Stimulated activated CD4-positive, alpha-beta T cell treated with anti-CD3 and anti-CD28 coated beads, TNF-alpha, amount 100 ng/mL, for 48 hours (primary cell): ENCODE measurements at regions not wholly inside any gene's neighbourhood (a gene's known extent, or its start where the extent isn't known, plus 50 kb on each side); places are given as distances from the start of the nearest gene placed in this dataset.

Experiments
- DNase-seq, 3 donors: peaks; one replicate each; pipeline ENCODE4 v3.0.0-alpha.2; 2020; ENCODE audit warnings: low read depth in 3 of 3

DNA sequence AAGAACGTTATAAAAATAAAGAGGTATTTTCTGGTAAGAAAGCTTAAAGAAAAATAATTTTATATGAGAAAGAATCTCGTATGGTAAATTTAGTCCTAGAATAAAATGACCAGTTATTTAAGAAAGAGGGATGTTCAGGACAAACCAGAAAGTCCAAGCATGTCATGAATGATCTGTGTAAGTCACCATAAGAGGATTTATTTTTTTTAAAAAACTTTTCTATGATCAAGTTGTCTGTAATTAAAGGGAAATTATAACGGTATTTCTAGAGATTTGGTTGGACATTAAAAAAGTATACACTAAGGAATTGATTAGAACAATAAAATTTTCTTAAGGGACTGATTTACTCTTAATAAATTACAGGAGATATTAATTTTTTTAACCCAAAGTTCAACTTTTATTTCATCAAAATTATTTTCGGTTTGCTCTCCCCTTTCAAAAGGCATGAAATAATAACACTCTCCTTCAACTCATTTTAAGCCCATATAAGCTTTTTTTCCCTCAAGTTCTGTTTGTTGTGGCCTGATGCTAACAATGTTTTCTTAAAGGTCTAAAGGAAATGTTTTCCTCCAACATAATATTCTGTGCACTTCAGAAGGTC is 49.9 kb upstream of the CPSF6 start:
- no peak for DNase-seq
